ENCODE measurements at regions not wholly inside any gene's neighbourhood (a gene's known extent, or its start where the extent isn't known, plus 50 kb on each side); places are given as distances from the start of the nearest gene placed in this dataset.
"Not testable (repeated sequence)": the region's sequence is repeated elsewhere in the genome, so short reads cannot be mapped to it uniquely, and the experiment has no call there.

DNA sequence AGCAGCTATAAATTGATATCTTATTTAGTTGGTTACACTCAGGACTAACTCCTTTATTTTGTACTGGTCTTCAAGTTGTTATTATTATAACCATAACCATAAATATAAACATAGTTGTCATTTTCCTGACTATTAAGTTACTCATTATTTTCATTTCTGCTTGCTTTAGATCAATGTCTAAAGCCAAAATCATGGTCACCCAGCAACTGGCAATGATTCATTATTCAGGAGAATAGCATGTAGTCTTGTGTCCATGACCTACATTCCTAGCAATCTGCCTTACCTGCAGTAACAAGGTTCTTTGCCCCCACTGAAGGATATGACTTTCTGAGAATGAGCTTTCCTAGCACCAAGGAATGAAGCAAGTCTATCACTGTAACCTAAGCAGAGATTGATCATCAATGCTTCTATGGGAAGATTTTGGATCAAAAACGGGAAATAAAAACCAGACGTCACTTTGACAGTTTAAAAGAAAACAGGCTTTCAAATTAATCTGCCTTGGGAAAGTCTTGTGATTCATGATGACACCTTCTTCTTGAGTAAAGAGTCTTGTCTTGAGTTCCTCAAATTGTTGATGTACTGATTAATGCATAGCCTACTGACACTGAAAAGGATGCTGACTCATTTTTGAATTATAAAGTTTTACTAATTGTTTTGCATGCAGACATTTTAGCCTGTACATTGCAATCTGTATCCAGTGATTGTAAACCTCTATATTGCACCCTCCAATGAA, 203.3 kb upstream of the IVNS1ABP start:
- peak; percentile 82 for DNase-seq (ENCODE audit: low read depth, low spot score)
- H3K27ac ChIP-seq: peak overlapping the region; percentile 72

DNA sequence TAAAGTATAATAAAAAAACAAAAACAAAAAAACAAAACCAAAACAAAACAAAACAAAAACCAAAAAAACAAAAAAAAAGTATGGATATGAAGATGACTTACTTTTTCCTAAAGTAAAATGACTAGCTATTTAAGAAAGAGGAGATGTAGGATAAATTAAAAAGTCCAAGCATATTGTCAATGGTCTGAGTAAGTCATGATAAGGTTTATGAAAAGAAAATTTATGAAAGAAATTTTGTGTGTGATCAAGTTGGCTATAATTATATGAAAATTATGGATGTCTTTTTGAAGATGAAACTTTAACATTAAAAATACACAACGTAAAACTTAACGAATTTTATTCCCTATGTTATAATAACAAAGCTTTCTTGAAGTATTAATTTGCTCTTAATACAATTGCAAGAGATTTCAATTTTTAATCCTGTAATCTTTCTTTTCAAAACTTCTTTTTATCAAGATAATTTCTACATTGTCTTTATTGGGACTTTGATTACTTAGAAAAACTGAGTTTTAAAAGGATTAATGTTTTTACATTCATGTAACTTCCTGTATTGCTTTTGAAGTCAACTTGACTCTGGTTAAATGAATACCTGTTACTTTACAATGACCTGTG, 200.9 kb upstream of the IVNS1ABP start:
- no peak for DNase-seq (ENCODE audit: low read depth, low spot score)
- no peak overlapping the region for H3K27ac ChIP-seq

GRCh38 chr1:185517301-185517700, 200.3 kb upstream of the IVNS1ABP start:
- H3K27ac ChIP-seq; DNase-seq (ENCODE audit: low read depth, low spot score): not testable (repeated sequence)

- DNase-seq (ENCODE audit: low read depth, low spot score): no peak
- H3K27ac ChIP-seq: no peak overlapping the region
These were observed 198.7 kb upstream of the IVNS1ABP start for GRCh38 chr1:185515696-185516095.

GRCh38 chr1:185514311-185514710, 197.3 kb upstream of the IVNS1ABP start:
- H3K27ac ChIP-seq: no peak overlapping the region
- no peak for DNase-seq (ENCODE audit: low read depth, low spot score)

DNA sequence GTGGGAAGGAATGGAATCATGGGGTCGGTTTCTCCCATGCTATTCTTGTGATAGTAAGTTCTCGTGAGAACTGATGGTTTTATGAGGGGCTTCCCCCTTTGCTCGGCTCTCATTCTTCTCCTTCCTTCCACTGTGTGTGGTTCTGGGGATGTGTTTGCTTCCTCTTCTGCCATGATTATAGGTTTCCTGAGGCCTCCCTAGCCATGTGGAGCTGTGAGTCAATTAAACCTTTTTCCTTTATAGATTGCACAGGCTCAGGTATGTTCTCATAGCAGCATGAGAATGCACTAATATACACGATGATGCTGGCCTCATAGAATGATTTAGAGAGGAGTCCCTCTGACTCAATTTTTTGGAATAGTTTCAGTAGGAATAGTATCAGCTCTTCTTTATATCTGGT, 195.4 kb upstream of the IVNS1ABP start:
- DNase-seq (ENCODE audit: low read depth, low spot score): peak; percentile 46
- no peak overlapping the region for H3K27ac ChIP-seq

DNA sequence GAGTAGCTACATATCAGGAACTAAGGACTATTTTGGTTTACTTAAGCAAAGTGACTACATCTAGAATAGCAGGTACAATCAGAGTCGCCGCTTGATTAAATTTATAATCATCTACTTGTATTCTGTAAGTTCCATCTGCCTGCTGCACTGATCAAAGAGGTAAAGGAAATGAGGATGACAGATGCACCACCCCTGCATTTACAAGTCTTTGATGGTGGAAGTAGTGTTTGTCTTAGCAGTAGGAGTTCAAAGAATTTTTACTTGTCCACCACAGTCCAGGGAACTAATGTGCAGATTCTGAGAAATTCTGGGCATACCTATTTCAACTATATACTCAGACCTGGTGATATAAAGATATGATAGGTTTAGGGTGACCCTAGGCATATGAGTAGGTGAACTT, 184.1 kb upstream of the IVNS1ABP start:
- H3K27ac ChIP-seq: no peak overlapping the region
- no peak for DNase-seq (ENCODE audit: low read depth, low spot score)

DNA sequence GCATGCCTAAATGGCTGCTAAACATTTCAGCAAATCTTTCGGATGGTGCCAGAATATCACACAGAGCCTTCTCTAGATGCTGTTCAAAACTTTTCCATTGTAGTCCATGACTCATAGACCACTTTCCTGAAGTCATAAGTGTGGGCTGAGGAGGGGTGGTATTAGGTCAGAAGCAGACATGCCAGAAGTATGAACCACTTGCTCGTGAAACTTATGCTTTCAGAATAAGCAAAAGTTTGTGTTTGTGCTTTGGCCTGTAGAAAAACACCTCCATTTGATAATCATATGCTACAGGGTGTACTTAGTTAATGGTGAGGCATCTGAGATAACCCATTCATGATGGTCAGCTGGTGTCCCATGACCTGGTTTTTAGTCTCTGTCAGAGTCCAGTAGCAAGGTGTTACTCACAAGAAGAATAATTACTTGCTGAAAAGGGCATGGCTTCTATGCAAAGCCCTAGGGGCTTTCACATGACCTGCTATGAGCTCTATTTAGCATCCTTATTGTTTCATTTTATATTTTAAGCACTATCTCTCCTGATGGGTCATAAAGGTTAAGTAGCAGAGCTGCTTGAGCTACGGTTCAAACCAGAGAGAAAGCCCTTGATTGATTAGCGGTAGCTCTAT, 183.1 kb upstream of the IVNS1ABP start:
- peak; percentile 82 for DNase-seq (ENCODE audit: low read depth, low spot score)
- H3K27ac ChIP-seq: peak overlapping the region; percentile 23

DNA sequence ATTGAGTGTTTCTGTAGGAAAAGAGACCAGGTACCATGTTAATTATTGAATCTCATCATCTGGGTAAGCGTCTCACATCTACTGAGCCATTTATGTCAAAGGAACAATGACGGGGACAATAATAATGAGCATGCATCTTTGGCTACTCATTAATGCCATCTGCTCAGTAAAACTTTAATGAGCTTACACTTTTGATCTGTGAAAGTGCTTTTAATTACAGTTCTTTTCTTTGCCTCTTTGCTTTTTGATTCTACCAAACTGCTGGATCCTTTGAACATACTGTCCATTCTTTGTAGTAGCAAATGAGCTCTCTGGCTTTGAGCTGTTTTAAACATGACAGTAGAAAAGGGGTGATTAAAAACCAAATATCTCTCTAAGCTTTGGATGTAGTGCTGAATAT, 181.2 kb upstream of the IVNS1ABP start:
- DNase-seq (ENCODE audit: low read depth, low spot score): no peak
- H3K27ac ChIP-seq: no peak overlapping the region

- H3K27ac ChIP-seq: no peak overlapping the region
- no peak for DNase-seq (ENCODE audit: low read depth, low spot score)
These were observed 180.1 kb upstream of the IVNS1ABP start for GRCh38 chr1:185497177-185497576.

GRCh38 chr1:185495898-185496297, 178.9 kb upstream of the IVNS1ABP start:
- no peak for DNase-seq (ENCODE audit: low read depth, low spot score)
- no peak overlapping the region for H3K27ac ChIP-seq

GRCh38 chr1:185495007-185495406, 178.0 kb upstream of the IVNS1ABP start:
- no peak for DNase-seq (ENCODE audit: low read depth, low spot score)
- H3K27ac ChIP-seq: no peak overlapping the region

DNA sequence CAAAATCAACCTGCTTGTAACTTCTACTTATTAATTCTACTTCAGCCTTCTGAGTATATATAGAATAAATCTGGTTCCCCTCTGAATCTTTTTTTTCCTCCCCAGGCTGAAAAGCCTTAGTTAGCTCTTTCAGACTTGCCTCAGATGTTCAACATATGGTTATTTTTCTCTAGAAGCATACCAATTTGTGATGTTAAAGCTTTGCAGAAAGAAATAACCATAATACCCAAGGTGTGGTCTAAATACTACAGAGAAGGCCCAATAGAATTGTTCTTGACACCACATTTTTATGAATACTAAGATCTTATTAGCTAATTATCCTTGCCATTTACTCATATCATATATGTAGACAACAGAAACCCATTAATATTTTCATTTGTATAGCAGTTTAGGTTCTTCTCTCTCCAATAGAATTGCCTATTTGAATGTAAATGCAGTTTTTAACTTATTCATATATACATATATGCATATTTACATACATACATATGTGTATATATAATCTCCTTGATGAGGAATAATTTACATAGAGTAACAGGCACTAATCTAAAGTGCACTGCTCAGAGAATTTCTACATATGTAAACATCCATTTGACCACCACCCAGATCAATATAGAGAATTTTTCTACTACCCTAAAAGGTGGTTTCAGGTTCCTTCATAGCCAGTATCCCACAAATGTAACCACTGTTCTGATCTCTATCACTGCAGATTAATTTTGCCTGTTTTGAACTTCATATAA, 175.2 kb upstream of the IVNS1ABP start:
- DNase-seq (ENCODE audit: low read depth, low spot score): no peak
- no peak overlapping the region for H3K27ac ChIP-seq

DNA sequence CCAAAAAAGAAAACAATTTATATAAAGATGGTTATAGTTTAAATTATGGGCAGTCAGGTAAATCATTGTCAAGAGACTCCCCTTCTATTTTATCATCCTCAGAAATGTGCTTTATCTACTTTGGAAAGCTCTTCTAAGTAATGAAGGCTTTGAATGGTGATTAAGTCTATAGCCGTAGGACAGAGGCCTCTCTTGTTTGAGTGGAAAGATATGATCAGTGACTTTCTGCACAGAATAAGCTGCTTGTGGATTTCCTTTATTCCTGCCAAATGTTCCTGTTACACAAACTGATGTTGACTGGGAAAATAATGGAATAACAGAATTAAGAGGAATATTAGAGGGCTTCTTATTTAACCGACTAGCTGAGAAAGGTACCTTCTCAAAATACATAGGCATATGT, 174.6 kb upstream of the IVNS1ABP start:
- H3K27ac ChIP-seq: no peak overlapping the region
- DNase-seq (ENCODE audit: low read depth, low spot score): no peak

DNA sequence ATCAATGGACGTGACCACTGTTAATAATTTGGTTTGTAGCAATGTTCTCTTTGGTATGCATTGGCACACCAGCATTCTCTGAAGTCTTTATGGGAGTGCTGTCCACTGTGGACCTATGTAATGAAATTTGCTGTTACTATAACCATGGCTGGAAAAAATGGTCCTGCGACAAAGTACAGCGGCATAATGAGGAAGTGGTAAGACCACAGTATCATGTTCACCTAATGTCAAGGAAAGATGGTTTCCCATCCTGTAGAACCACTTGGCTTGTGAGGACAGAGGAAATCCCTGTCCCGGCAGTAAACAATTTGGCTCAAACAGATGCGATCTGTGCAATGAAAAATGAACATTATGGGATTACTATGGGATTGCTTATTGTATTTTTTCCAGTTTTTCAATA, 173.9 kb upstream of the IVNS1ABP start:
- DNase-seq (ENCODE audit: low read depth, low spot score): no peak
- no peak overlapping the region for H3K27ac ChIP-seq

DNA sequence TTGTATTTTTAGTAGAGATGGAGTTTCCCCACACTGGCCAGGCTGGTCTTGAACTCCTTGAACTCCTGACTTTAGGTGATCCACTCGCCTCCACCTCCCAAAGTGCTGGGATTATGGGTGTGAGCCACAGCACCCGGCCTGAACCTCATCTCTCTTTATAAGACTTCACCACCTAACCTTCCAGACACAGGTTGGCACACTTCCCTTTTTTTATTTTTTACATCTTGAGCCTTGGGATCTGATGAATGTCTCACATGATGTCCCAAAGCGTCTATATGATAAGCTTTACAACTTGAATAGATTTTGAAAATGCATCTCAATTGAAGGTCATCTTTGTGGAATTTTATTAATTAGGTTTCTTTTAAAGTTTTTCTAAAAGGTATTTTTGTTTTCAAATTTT, 172.4 kb upstream of the IVNS1ABP start:
- peak overlapping the region; percentile 13 for H3K27ac ChIP-seq
- DNase-seq (ENCODE audit: low read depth, low spot score): no peak

GRCh38 chr1:185488808-185489207, 171.8 kb upstream of the IVNS1ABP start:
- DNase-seq (ENCODE audit: low read depth, low spot score): no peak

DNA sequence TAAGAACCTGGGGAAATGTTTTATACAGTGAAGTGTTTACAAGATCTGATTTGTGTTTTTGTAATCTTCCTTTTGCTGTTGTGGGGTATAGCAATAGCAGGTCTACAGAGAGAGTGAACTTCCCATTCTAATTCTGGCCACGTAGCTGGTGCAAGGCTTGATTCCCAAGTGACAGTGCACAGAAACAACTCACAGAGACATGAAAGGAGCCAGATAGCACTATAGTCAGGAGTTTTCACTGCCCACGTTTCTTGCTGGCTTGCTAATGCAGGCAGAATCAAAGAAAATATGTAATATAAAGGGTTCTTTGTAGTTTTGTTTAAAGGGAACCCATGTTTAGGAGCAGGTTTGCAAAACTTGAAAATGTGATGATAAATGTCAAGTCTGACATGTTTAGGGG, 170.9 kb upstream of the IVNS1ABP start:
- no peak for DNase-seq (ENCODE audit: low read depth, low spot score)
- no peak overlapping the region for H3K27ac ChIP-seq

More at GRCh38 chr1:185488808-185489207, 171.8 kb upstream of the IVNS1ABP start:
- H3K27ac ChIP-seq: peak overlapping the region; percentile 13

DNA sequence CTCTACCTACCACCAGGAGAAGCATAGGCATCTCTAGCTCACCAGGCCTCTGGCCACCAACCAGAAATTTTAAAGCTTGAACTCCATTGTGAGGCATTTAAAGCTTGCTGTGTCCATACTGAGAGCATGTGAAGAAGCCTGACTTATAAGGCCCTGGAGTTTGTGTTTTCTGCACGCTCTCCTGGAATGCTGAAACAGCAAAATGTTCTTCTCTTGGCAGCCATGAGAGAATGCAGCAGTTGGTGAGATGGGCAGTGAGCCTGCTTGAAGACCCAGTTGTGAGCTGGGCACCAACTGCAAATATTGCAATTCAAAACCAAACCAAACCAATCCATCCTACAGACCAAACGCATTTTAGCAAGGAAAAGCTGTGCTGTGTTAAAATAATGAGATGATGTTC, 170.0 kb upstream of the IVNS1ABP start:
- DNase-seq (ENCODE audit: low read depth, low spot score): no peak
- no peak overlapping the region for H3K27ac ChIP-seq

- DNase-seq (ENCODE audit: low read depth, low spot score): no peak
- no peak overlapping the region for H3K27ac ChIP-seq
These were observed 169.3 kb upstream of the IVNS1ABP start for GRCh38 chr1:185486346-185486745.
